NCI-H1930 (cell line): ENCODE measurements at regions not wholly inside any gene's neighbourhood (a gene's known extent, or its start where the extent isn't known, plus 50 kb on each side); places are given as distances from the start of the nearest gene placed in this dataset.
"Not testable (repeated sequence)": the region's sequence is repeated elsewhere in the genome, so short reads cannot be mapped to it uniquely, and the experiment has no call there.

Experiments
- DNase-seq, 2 experiments: peaks; one replicate each; lab custom pipeline; 2025; lab: John Stamatoyannopoulos, UW

DNA sequence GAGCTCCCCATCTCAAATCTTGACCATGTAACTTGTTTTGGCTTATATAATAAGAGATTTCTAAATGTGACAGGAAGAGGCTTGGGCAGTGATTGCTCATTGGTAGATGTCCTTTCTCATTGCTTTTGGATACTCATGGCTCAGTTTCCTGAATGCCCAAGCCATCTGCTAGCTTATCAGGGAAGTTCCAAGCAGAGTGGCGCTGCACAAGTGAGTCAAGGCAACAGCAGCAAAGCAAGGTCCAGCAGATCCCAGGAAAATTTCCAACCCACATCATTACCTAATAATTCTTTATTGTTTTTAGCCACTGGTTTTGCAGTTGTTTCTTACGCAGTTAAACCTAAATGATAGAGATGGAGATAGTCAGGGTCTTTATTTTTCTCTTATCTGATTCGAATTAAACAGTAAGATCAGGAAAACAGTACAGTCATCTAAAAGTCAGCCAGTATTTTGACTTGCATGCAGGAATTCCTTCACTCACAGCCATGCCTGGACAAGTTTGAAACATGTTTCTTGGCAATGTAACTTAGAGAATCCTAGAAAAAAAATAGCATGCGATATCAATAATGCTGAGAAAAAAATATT lies 349.7 kb upstream of the TMEFF2 start:
- DNase-seq = no peak

DNA sequence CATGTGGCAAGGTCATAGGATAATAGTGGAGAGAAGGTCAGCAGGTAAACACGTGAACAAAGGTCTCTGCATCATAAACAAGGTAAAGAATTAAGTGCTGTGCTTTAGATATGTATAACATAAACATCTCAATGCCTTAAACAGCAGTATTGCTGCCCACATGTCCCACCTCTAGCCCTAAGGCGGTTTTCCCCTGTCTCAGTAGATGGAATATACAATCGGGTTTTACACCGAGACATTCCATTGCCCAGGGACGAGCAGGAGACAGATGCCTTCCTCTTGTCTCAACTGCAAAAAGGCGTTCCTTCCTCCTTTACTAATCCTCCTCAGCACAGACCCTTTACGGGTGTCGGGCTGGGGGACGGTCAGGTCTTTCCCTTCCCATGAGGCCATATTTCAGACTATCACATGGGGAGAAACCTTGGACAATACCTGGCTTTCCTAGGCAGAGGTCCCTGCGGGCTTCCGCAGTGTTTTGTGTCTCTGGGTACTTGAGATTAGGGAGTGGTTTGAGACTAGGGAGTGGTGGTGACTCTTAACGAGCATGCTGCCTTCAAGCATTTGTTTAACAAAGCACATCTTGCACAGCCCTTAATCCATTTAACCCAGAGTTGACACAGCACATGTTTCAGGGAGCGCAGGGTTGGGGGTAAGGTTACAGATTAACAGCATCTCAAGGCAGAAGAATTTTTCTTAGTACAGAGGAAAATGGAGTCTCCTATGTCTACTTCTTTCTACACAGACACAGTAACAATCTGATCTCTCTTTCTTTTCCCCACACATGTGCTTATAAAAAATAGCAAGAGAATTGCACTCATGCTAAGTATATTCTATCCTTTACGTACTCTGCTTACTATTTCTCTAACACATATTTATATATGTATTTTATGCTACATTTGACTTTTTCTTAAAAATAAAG lies 347.7 kb upstream of the TMEFF2 start:
- not testable (repeated sequence) for DNase-seq

- DNase-seq = no peak
These were observed 344.6 kb upstream of the TMEFF2 start for GRCh38 chr2:192539306-192539705.

GRCh38 chr2:192536922-192537624 lies 342.3 kb upstream of the TMEFF2 start:
- no peak for DNase-seq

GRCh38 chr2:192535956-192536921 lies 341.5 kb upstream of the TMEFF2 start:
- no peak for DNase-seq

- DNase-seq = no peak
These were observed 339.3 kb upstream of the TMEFF2 start for GRCh38 chr2:192534072-192534471.

DNA sequence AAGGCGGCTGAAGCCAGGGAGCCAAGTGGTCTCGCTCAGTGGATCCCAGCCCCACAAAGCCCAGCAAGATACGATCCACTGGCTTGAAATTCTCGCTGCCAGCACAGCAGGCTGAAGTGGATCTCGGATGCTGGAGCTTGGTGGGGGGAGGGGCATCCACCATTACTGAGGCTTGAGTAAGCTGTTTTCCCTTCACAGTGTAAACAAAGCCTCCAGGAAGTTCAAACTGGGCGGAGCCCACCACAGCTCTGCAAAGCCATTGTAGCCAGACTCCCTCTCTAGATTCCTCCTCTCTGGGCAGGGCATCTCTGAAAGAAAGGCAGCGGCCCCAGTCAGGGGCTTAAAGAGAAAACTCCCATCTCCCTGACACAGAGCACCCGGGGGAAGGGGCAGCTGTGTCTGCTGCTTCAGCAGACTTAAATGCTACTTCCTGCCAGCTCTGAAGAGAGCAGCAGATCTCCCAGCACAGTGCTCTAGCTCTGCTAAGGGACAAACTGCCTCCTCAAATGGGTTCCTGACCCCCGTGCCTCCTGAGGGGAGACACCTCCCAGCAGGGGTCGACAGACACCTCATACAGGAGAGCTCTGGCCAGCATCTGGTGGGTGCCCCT lies 330.0 kb upstream of the TMEFF2 start:
- not testable (repeated sequence) for DNase-seq

- not testable (repeated sequence) for DNase-seq
These were observed 329.5 kb upstream of the TMEFF2 start for GRCh38 chr2:192524214-192524613.

DNA sequence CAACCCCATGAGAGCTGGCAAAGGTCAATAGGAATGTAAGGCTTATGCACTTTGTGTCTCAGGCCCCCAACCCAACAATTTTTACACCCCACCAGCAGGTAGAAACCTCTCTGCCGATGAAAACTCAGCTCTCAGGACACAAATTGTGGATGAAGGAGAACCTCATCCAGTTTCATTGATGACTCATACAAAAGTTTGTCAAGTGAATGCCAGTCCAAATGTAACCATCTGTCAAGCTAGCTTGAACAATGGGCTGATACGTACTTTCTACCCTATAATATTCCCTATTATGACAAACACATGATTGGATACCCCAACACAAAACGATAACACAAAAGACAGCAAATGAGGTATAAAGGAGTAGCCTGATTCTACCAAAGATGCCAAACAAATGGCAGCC lies 321.2 kb upstream of the TMEFF2 start:
- DNase-seq = no peak

DNA sequence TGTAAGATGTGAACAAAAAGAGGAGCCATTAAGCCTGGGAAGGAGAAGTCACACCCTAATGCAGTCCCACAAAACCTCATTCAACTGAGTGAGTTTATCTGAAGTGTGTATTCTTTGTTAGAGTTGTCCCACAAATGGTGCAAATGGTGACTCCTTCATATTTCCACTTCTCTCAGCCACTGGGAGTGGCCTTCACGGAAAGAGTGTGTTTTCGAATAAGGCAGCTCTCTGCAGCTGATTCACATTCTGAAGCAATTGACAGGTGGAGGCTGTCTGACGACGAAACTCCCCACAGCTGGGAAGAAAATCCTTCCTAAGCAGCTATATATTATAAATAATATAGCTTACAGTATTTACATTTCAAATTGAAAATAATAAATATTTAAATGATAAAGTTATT lies 318.8 kb upstream of the TMEFF2 start:
- no peak for DNase-seq

GRCh38 chr2:192507836-192508450 lies 313.2 kb upstream of the TMEFF2 start:
- DNase-seq = not testable (repeated sequence)

DNA sequence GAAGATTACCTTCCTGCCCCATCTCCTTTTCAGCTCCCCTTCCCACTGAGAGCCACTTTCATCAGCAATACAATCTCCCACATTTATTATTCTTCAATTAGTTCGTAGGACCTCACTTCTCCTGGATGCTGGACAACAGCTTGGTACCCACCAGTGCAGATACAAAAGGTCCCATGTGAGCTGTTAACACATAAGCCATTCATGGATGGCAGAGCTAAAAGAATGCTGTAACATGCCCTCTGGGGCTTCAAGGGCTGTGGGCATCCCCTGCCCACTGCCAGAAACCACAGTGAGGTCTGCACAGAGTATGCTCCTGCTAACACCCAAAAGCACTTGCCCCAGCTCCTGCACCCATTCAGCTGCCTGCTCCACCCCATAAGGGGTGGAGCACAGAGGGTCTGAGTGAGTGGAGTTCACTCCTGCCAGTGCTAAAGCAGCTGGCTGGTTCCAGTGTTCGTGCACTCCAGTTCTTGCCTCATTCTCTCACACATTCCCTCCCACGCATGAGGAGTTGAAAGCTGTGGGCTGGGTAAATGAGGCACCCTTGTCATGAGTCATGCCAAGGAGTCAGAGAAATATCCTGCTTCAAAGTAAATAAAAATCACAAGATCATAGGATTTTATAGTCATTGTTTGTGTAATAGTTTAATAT lies 305.9 kb upstream of the TMEFF2 start:
- DNase-seq = no peak

GRCh38 chr2:192499476-192499875 lies 304.7 kb upstream of the TMEFF2 start:
- no peak for DNase-seq

GRCh38 chr2:192498747-192499146 lies 304.0 kb upstream of the TMEFF2 start:
- no peak for DNase-seq

DNA sequence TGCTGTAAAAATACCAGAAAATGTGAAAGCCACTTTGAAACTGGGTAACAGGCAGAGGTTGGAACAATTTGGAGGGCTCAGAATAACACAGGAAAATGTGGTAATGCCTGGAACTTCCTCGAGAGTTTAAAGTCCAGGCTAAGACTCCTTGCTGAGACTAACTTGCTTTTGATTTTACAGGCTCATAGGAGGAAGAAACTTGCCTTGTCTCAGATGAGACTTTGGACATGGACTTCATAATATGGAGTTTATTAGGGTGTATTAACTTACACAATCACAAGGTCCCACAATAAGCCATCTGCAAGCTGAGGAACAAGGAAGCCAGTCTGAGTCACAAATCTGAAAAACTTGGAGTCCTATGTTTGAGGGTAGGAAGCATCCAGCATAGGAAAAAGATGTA lies 293.4 kb upstream of the TMEFF2 start:
- not testable (repeated sequence) for DNase-seq

DNA sequence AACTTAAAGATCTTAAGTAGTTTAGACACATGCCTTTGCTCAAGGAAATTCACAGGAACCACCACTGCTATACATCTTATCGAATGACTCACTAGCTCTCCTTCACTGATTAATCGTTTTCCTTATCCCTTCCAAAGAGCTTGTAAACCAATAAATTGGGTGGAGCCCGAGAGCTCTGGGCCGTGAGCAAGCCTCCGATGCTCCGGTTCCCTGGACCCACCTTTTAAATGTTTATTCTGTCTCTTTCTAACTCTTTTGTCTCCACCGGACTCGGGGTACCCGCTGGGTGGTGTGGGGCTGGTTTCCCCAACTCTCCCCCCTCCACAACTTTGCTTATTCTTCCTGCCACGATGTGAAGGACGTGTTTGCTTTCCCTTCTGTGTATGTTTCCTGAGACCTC lies 292.9 kb upstream of the TMEFF2 start:
- no peak for DNase-seq

DNA sequence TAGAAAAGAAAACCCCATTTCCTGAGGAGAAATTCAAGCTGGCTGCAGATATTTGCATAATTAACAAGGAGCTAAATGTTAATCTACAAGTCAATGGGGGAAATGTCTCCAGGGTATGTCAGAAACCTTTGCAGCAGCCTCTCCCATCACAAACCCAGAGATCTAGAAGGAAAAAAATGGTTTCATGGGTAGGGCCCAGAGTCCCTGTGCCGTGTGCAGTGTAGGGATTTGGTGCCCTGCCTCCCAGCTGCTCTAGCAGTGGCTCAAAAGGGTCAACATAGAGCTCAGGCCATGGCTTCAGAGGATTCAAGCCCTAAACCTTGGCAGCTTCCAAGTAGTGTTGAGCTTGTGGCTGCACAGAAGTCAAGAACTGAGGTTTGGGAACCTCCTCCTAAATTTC lies 290.2 kb upstream of the TMEFF2 start:
- DNase-seq = no peak

- DNase-seq = no peak
These were observed 286.3 kb upstream of the TMEFF2 start for GRCh38 chr2:192480984-192481383.

DNA sequence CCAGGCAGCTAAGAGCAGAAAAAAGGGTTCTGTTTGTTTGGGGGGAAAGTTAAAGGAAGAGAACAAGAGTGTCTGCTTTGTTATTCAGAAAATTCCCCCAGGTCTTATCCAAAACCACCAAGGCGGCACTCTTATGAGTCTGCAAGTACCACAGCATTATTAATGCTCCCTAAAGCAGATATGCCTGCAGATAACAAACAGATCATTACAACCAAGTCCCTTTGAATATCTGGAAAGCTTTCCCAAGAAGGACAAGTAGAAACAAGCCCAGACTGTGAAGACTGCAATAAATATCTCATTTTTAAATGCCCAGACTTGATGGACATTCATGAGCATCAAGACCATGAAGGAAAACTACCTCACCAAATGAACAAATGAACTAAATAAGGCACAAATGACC lies 278.6 kb upstream of the TMEFF2 start:
- DNase-seq = no peak

GRCh38 chr2:192471982-192472381 lies 277.2 kb upstream of the TMEFF2 start:
- no peak for DNase-seq
